A549 (cell line): ENCODE measurements at regions not wholly inside any gene's neighbourhood (a gene's known extent, or its start where the extent isn't known, plus 50 kb on each side); places are given as distances from the start of the nearest gene placed in this dataset.

Source experiments
- ATAC-seq, 2 experiments: fragments of 200-7000 bp in 1 of 2; fragments of >200 bp in 1 of 2; cut with Nextera tagmentation in 1 of 2; cut with Tn5 transposase in 1 of 2; 3 replicates each; pipeline versions ENCODE4 v1.8.0 to v1.9.1; 2018 to 2020; ENCODE audit warnings: mild to moderate bottlenecking in 1 of 2, moderate library complexity in 1 of 2
- CTCF ChIA-PET: fragments of 300-600 bp; sonication (Branson Sonifier 250); formaldehyde crosslinking; extraction: SDS; loops from one replicate; lab custom pipeline; 2021; ENCODE audit warnings: antibody characterized with exemption, inconsistent platforms; lab: Yijun Ruan, JAX
- POLR2A ChIA-PET: fragments of 350-600 bp; formaldehyde crosslinking; extraction: SDS; loops from one replicate; lab custom pipeline; 2021; ENCODE audit warnings: antibody characterized with exemption, inconsistent platforms; lab: Yijun Ruan, JAX
- DNase-seq, 2 experiments: peaks; one replicate each; pipeline versions ENCODE4 v3.0.0 to v3.0.0-alpha.2; 2011 to 2016; ENCODE audit warnings: low read depth in 1 of 2, low spot score in 1 of 2
- FAIRE-seq: peaks from 2 replicates; lab custom pipeline; 2011; peaks lifted over from hg19 to GRCh38; lab: Jason Lieb, UNC
- H3K27ac ChIP-seq, 2 experiments: fragments of >200 bp; sonication (Bioruptor Twin); formaldehyde crosslinking; 3 replicates each; pipeline ENCODE4 v1.5.1; 2016 to 2017
- H3K4me1 ChIP-seq: fragments of >200 bp; sonication (Bioruptor Twin); formaldehyde crosslinking; 3 replicates; pipeline ENCODE4 v1.6.1; 2016
- H3K4me2 ChIP-seq: fragments of >200 bp; sonication (Bioruptor Twin); formaldehyde crosslinking; 3 replicates; pipeline ENCODE4 v1.6.1; 2016
- H3K4me3 ChIP-seq: fragments of >200 bp; sonication (Bioruptor Twin); formaldehyde crosslinking; 3 replicates; pipeline ENCODE4 v1.5.1; 2016
- H3K9me3 ChIP-seq: fragments of >200 bp; sonication (Bioruptor Twin); formaldehyde crosslinking; 3 replicates; pipeline ENCODE4 v1.6.1; 2016
- ATOH8 ChIP-seq: fragments of 250-450 bp; sonication (Bioruptor Pico); IDR thresholded peaks from 2 replicates; pipeline ENCODE4 v1.5.0; 2020; ENCODE audit warnings: low read depth, mild to moderate bottlenecking, moderate library complexity
- BCL3 ChIP-seq: fragments of >200 bp; sonication (Bioruptor Twin); formaldehyde crosslinking; IDR thresholded peaks from 3 replicates; pipeline ENCODE4 v1.6.1; 2016
- BHLHE40 ChIP-seq: IDR thresholded peaks from 2 replicates; pipeline ENCODE4 v1.6.1; 2012; ENCODE audit warnings: low read depth, low read length, inconsistent platforms
- CBX2 ChIP-seq: fragments of 200-600 bp; sonication (generic); IDR thresholded peaks from 2 replicates; pipeline ENCODE4 v1.6.1; 2016; ENCODE audit warnings: low read depth, mild to moderate bottlenecking, borderline replicate concordance
- CEBPB ChIP-seq, 2 experiments: fragments of >200 bp in 1 of 2; sonication (Bioruptor Twin) in 1 of 2; formaldehyde crosslinking in 1 of 2; IDR thresholded peaks; 2 replicates each; pipeline ENCODE4 v1.6.1; 2012 to 2016
- CHD4 ChIP-seq: fragments of 200-600 bp; sonication (generic); IDR thresholded peaks from 2 replicates; pipeline ENCODE4 v1.6.1; 2016; ENCODE audit warnings: antibody characterized with exemption, mild to moderate bottlenecking, borderline replicate concordance
- CTCF ChIP-seq: fragments of >200 bp; sonication (Bioruptor Twin); formaldehyde crosslinking; IDR thresholded peaks from 3 replicates; pipeline ENCODE4 v1.5.1; 2016
- EHMT2 ChIP-seq: fragments of 200-600 bp; sonication (generic); IDR thresholded peaks from 2 replicates; pipeline ENCODE4 v1.6.1; 2016; ENCODE audit warnings: antibody characterized with exemption, low read depth, mild to moderate bottlenecking, moderate library complexity
- EP300 ChIP-seq, 2 experiments: fragments of >200 bp; sonication (Bioruptor Twin); formaldehyde crosslinking; IDR thresholded peaks; 2 replicates in 1 of 2; 3 replicates in 1 of 2; pipeline ENCODE4 v1.6.1; 2016 to 2017
- ESRRA ChIP-seq: fragments of 150-350 bp; IDR thresholded peaks from 2 replicates; pipeline ENCODE4 v1.6.1; 2014; ENCODE audit warnings: mild to moderate bottlenecking, low read length, borderline replicate concordance
- HDAC2 ChIP-seq: fragments of 200-600 bp; sonication (generic); IDR thresholded peaks from 2 replicates; pipeline ENCODE4 v1.6.1; 2016
- HOXA7 ChIP-seq: fragments of 250-450 bp; sonication (Bioruptor Pico); IDR thresholded peaks from 2 replicates; pipeline ENCODE4 v1.5.0; 2020; ENCODE audit warnings: mild to moderate bottlenecking, moderate library complexity
- HOXB5 ChIP-seq: fragments of 250-450 bp; sonication (Bioruptor Pico); IDR thresholded peaks from 2 replicates; pipeline ENCODE4 v1.5.0; 2020; ENCODE audit warnings: mild to moderate bottlenecking, moderate library complexity
- JUNB ChIP-seq: fragments of >200 bp; sonication (Bioruptor Twin); formaldehyde crosslinking; IDR thresholded peaks from 2 replicates; pipeline ENCODE4 v1.6.1; 2016
- KDM1A ChIP-seq: fragments of 200-600 bp; sonication (generic); IDR thresholded peaks from 2 replicates; pipeline ENCODE4 v1.6.1; 2016; ENCODE audit warnings: low read depth, mild to moderate bottlenecking
- MAFK ChIP-seq: fragments of 450-650 bp; IDR thresholded peaks from 2 replicates; pipeline ENCODE4 v1.6.1; 2014; ENCODE audit not compliant: partially characterized antibody
- MYC ChIP-seq: IDR thresholded peaks from 2 replicates; pipeline ENCODE4 v1.6.1; 2012; ENCODE audit warnings: mild to moderate bottlenecking, inconsistent platforms, low read length, improper control_type of control experiment, borderline replicate concordance
- NR3C1 ChIP-seq: fragments of >200 bp; sonication (Bioruptor Twin); formaldehyde crosslinking; IDR thresholded peaks from 3 replicates; pipeline ENCODE4 v1.6.1; 2017
- RFX5 ChIP-seq: fragments of 450-650 bp; IDR thresholded peaks from 2 replicates; pipeline ENCODE4 v1.7.1; 2014; ENCODE audit warnings: antibody characterized with exemption, mild to moderate bottlenecking, moderate library complexity
- RNF2 ChIP-seq: fragments of 200-600 bp; sonication (generic); IDR thresholded peaks from 2 replicates; pipeline ENCODE4 v1.6.1; 2016; ENCODE audit warnings: low read depth, mild to moderate bottlenecking, antibody characterized with exemption, moderate library complexity, borderline replicate concordance
- TP53 ChIP-seq: fragments of 250-450 bp; sonication (Bioruptor Pico); IDR thresholded peaks from 2 replicates; pipeline ENCODE4 v1.5.0; 2021; ENCODE audit warnings: mild to moderate bottlenecking, moderate library complexity
- ZSCAN20 ChIP-seq: fragments of 250-450 bp; sonication (Bioruptor Pico); IDR thresholded peaks from 2 replicates; pipeline ENCODE4 v1.8.0; 2022; ENCODE audit warnings: mild to moderate bottlenecking, moderate library complexity
- WGBS: methylation state at CpG from one replicate; pipeline ENCODE4 v1.1.6; 2017; ENCODE audit errors: missing lambda C conversion rate; 5-methylcytosine and 5-hydroxymethylcytosine counted together

GRCh38 chr3:95789111-95789510 lies 1025.3 kb upstream of the EPHA6 start:
- POLR2A ChIA-PET = no interaction called here
- TF ChIP-seq HOXA7 (CRISPR knock-in tag) (no peak), CEBPB (IDR thresholded peaks at IDR 0.05) (no peak), BCL3 (no peak), KDM1A (no peak), TP53 (CRISPR knock-in tag) (no peak), CBX2 (no peak), EHMT2 (no peak), EP300 (IDR thresholded peaks at IDR 0.05) (no peak), ESRRA (no peak), MAFK (no peak), RNF2 (no peak)
- no peak for ATAC-seq

GRCh38 chr3:95797081-95797480 lies 1017.3 kb upstream of the EPHA6 start:
- Histone ChIP-seq H3K4me3 (no peak overlapping the region), H3K27ac (no peak overlapping the region), H3K4me2 (no peak overlapping the region), H3K4me1 (no peaks in the 10 kb centered on the region), H3K9me3 (no peaks in the 10 kb centered on the region)
- ChIA-PET CTCF (no interaction called here), POLR2A (no interaction called here)
- WGBS = 59% methylated on average over 3 of the region's 3 CpGs
- TF ChIP-seq JUNB (no peak), CBX2 (no peak), ZSCAN20 (no peak), MYC (no peak), BHLHE40 (no peak), ESRRA (no peak)
- FAIRE-seq (no peak), ATAC-seq (no peak), DNase-seq (no peak)

More at GRCh38 chr3:95789111-95789510, 1025.3 kb upstream of the EPHA6 start:
- Histone ChIP-seq H3K27ac (no peak overlapping the region), H3K9me3 (no peaks in the 10 kb centered on the region), H3K4me1 (no peaks in the 10 kb centered on the region), H3K4me2 (no peak overlapping the region), H3K4me3 (no peak overlapping the region)
- CTCF ChIA-PET = no interaction called here
- DNase-seq (no peak), FAIRE-seq (no peak)
- WGBS = 16% methylated on average over 1 of the region's 1 CpG

- ATAC-seq (no peak), DNase-seq (no peak), FAIRE-seq (no peak)
- Histone ChIP-seq H3K4me2 (no peak overlapping the region), H3K4me1 (no peaks in the 10 kb centered on the region), H3K4me3 (no peak overlapping the region), H3K27ac (no peak overlapping the region), H3K9me3 (no peaks in the 10 kb centered on the region)
- WGBS = 51% methylated on average over 1 of the region's 1 CpG
- TF ChIP-seq CHD4 (no peak), ATOH8 (CRISPR knock-in tag) (no peak), HOXB5 (no peak), RFX5 (no peak), HDAC2 (no peak), CTCF (no peak), NR3C1 (no peak), TP53 (CRISPR knock-in tag) (no peak)
- TF ChIP-seq, all 56 proteins: peak for 0
- ChIA-PET POLR2A (no interaction called here), CTCF (no interaction called here)
These were observed 1015.8 kb upstream of the EPHA6 start for GRCh38 chr3:95798628-95799027.
